NCI-H1092 (cell line): ENCODE measurements at regions not wholly inside any gene's neighbourhood (a gene's known extent, or its start where the extent isn't known, plus 50 kb on each side); places are given as distances from the start of the nearest gene placed in this dataset.

Experiments used
- DNase-seq: peaks from one replicate; lab custom pipeline; 2025; lab: John Stamatoyannopoulos, UW

DNA sequence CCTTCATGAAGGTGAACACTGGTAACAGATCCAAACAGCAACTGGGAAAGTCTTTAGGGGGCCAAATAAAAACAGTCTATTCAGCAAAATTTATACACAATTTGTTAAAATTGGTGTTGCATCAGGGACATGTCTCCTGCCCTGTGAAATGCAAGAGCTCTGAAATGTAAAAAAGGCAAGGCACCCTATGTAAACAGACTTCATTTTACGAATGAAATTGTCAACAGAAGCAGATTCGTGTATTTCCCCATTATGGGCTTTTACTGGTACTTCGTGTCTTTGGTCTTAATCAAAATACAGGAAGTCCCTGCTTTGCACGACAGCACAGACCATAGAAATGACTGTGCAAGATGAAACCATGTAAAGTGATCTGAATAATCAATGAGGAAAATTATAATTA, 127.3 kb upstream of the THBS1 start:
- no peak for DNase-seq

DNA sequence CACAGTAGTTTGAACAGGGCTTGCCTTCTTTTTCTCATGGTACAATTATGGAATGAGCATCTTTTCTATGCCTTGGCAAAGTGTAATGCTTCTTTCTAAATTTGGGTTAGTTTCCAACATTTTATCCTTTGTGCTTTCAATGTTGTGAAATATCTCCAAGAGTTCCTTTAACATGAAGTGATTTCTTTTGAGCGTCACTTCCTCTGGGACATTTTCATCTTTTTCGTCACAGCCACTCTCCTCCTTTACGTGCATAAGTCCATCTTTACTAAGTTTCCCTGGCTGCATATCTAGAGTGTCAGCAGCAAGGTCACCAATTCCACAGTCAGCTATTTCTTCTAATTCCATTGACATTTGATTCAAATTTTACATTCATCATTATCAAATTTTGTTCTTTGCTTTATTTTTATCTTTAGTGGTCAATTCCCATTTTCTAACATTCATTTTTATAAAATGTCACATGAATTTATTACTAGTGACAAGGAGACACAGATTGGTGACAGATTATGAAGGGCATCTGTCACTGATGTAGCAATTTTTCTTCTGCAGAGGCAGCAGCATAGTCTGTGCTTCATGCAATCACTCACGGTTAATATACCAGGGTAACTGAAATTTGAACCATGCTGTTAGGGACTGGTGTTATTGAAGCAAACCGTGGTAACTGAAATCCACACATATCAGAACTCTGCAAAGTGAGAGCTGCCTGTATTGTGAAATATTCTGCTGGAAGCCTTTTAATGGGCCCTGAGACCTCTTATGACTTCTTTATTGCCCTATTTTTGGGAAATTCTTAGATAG, 126.5 kb upstream of the THBS1 start:
- no peak for DNase-seq

DNA sequence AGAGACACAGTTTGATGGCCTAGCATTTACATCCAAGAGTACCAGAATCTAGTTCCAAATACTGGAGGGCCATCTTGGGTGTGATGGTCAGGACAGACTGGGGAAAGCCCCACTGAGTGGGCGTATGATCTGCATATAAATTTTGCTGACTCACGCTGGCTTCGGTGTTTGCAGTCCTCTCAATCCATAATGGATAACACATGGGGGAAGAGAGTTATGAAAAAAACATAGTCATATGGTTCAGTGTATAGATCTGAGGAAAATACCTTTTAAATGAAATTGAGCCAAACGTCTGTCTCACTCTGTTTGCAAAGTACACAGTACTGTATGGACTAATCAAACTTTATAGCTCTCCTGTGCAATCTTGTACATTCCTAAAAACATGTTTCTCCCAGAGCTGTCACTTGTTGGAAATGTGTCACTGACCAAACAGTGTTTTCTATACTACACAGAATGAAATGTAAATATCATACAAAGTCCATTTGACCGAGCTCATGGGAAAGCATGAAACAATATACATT, 125.3 kb upstream of the THBS1 start:
- DNase-seq: no peak

DNA sequence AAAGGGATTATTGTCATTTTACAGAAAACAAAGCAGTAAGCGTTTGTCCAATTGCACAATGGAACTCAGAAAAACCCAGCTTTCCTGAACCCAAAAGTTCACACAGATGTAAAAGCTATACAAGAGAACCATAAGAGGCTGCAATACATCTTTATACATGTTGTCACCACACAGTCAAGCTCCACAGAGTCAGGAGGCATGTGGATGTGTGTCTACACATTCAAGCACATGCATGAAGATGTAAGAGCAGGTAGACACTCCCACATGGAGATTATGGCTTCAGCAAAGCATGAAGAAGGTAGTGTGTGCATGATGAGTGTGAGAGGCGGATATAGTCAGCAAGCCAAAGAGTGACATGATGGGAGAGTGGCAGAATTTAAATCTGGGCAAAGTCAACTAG, 124.7 kb upstream of the THBS1 start:
- DNase-seq: no peak

DNA sequence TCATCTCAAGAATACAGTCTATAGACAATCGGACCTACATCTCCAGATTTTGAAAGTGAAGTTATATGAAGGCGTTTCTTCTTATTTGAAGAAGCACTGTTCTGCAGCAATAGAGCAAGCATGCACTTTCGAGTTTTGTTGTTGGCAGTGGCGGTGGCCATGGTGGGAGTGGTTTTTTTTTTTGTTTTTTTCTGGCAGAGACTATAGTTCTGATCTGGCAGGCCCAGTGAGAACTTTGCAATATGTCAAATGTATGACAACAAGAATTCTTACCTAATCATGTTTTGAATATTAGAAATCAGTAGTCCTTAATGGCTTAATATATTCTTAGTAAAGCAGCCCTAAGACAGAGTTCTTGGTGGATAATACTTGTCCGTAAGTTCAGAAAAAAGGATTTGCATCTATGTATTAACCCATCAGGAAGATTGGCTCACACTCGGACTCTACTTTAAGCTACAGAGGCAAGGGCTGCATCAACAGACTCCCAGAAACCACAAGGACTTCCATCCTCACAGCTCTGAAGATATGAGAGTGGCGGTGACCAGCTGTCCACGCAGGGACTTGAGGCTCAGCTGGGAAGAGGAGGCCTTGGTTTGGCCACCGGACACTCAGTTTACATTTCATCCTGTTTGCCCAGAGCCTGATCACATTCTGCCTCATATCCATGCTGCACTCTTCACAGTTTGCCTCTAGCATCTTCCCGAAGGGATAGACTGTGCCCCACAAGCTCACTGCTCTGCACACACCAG, 124.1 kb upstream of the THBS1 start:
- no peak for DNase-seq

DNA sequence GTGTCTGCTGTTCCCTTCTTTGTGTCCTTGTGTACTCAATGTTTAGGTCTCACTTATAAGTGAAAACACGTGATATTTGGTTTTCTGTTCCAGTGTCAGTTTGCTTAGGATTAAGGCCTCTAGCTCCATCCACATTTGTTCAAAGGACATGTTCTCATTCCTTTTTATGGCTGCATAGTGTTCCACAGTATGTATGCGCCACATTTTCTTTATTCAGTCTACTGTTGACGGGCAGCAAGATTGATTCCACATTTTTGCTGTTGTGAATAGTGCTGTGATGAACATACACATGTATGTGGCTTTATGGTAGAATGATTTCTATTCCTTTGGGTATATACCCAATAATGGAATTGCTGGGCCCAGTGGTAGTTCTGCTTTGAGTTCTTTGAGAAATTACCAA, 122.7 kb upstream of the THBS1 start:
- no peak for DNase-seq

DNA sequence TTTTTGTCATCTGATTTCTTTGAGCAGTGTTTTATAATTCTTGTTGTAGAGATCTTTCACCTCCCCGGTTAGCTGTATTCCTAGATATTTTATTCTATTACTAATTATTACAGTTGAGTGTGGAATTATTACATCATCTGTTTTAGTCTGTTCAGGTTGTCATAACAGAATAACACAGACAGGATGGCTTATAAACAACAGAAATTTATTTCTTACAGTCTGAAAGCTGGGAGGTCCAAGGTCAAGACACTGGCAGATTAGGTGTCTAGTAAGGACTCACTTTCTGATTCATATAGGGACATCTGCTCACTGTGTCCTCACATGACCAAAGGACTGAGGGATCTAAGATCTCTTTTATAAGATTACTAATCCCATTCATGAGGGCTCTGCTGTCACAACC, 121.3 kb upstream of the THBS1 start:
- no peak for DNase-seq

DNA sequence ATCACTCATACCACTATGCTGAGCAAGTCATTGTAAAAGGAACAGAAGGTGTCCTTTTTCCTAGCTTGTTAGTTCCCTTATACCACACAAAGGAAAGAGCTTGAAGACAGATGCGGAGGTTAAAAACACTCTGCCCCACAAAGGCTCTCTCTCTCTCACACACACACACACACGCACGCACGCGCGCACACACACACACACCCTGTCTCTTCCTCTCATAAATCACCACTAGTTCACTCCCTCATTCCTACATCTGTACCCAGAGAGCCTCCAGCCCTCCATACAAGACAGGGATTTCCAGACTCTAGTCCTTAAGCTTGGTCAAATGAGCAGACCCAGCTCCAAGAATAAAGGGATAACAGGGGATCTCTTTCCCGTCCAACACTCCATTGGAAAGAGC, 120.1 kb upstream of the THBS1 start:
- DNase-seq: no peak

DNA sequence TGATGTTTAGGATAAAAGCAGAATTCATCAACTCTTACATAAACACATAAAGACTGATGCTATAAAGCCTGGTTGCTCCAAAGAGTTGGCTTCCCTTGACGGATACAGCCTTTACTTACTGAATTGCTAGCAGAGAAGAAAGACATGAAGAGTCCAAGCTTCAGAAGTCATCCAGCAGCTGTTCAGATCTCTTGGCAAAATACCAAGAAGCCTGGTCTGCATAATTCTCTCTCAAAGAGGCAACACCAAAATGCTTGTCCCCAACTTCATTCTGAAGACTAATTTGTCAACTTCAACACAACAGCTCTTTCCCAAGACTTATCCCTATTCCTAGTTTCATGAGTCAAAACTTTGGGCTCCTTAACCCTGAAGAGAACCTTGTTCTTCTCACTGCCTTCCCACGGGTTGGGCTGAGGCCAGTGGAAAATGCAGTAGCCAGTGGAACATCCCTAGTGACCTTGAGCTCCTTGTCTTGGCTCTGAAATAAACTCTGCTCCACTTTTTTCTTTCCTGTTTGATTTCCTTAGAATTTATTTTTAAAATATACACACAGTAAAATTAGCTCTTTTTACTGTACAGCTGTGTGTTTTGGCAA, 119.2 kb upstream of the THBS1 start:
- DNase-seq: no peak

DNA sequence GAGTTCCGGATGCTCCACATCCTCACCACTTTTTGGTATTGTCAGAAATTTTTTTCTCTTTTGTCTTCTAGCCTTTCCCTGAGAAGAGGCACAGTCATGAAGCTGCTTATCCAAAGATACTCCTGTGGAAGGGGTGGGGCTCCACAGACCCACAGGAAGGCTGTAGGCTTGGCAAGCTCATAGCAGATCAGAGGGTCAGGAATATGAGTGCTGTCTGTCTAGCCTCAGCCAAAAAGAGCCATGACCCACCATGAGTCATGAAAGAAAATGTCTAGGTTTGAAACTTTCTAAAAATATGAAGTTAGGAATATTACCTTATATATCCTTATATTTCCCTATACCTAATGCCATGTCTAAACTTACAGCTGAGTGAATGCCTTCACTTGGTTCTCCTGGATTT, 118.2 kb upstream of the THBS1 start:
- DNase-seq: no peak

DNA sequence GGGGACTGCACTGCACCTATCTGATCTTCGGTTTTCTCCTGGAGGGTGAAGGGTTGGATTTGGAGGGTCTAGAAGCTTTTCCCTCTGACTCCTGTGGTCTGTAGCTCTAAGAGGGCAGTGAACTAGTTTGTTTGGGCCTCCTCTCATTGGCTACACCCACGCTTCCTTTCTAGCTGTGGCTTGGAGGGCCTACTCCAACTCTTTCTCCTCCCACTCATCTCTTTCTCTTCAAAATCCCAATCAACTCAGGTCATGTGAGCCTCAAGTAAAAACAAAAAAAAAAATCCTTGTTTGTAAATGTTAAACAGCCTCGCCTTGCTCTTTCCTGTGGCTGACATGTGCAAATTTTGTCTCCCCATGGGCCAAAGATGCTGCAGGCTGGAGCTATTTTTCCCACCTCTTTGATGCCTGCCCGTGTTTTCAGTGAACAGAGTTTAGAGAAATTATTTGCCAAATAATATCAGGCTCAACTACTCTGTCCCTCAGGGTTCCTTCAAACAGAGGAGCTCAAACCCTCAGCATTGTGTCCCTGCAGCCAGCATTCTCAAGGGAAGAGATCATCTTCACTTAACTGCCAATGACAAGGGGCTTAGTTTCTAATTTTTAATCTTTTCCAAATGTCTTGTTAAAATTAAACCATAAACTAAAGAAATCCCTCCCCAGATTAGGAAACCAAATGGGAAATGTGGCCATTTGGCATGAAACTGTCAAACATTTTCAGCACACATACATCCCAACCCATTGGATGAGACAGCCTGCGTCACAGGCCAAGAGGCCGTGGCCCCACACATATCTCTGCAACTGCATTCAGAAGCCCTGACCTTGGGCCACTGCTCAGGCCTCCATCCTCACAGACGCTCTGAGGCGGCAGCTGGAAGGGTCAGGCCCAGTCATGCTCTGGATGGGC, 114.8 kb upstream of the THBS1 start:
- DNase-seq: no peak

DNA sequence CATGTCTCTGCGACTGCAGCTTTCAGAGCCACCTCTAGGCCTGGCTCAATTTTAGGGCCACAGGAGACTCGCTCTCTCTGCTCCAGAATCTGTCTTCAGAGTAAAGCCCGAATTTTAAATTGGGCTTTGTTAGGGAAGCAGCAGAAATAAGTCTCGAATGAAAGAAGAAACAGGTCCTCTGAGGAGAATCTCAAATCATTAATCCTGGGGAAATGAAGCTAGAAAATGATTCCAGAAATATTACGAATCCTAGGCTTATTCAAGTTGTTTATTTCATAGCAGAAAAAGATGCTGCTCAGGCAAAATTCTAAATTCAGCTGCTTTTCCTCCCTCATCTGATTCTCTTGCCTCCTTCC, 114.2 kb upstream of the THBS1 start:
- no peak for DNase-seq

DNA sequence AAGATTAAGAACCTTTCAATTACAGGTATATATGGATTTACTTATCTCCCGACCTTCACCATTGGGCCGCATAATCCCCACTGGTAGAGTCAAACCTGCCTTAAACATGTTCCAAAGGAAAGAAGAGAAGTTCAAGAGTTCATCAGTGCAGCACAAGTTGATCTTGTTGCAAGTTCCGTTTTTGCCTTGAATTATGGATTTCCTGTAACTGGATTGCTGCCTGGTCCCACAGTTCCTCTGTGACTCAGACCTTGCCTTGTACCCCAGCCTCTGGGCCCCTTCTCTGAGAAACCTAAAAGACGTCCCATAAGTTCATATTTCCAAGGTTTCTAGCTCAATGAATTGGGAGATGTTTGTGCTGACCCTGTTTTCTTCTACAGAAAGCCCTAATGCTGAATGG, 112.5 kb upstream of the THBS1 start:
- no peak for DNase-seq

DNA sequence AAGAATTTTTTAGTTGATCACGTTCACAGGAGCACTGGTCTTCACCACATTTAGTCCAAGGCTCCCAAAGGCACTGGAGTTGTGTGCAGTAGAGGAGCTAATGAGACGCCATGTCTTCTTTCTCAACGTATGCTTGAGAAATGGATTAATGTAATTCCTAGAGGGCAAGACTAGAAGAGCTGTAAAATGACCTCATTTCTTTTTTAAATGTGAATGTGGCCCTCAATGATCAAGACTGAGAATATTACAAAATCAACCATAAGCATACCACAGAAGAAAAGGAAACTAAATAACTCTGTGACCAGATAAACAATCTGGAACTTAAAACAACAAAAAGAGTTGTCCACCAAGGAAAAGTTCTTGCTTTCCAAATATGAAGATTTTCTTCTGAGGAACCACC, 112.1 kb upstream of the THBS1 start:
- DNase-seq: no peak

DNA sequence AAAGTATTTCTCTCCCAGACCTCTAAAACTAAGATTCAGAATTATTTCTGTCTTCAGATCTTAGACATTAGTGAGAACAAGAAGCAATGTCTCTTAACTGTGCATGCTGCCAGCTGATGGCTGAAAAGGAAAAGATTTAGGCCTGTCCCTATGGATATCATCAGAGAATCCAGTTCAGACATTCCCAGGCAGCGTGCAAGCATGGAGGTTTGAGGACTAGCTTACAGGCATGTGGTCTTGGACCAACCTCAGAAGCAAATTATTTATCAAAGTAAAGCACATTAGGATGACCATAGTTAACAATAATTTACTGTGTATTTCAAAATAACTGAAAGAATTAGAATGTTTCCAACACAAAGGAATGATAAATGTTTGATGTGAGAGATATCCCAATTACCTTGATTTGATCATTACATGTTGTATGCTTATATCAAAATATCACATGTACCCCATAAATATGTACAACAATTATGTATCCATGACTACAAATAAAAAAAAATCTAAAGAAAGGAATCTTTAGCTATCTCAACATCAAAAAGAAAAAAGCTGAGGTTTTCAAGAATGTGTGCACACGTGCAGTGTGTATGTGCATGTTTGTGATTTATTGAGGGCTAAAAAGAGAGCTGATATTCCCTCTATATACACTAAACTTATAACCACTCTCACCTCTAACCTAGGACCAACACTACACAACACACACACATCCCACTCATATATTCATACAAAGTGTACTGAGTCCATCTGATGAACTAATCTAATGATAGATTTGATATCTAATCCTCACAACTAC, 108.9 kb upstream of the THBS1 start:
- no peak for DNase-seq

DNA sequence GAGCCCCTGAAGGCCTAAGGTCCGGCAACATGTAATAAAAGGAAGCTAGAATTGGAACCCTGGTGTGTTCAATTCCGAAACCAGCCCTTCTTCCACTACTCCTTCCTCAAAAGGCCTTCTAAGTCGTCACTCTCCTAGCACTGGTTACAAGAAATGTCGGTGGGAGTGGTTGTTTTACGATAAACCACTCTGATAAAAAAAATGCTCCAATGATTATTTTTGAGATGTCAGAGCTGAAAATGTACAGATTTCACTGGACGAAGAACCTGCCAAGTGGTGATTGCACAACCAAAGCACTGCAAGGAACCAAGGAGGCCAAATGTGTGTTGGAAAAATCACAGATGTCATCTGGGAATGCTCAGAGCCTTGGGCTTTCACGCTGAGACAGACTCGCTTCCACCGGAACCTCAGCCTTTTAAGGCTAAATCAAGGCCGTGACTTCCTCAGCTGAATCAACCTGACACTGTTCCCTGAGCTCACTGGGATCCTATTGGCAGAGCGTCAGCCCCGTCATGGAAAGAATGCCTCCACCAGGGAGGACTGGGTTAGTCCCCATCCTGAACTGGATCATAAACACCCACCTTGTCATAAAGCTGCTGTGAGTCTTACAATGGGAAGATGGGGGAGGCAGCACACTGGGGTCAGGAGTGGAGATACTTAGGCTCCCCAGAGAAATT, 108.1 kb upstream of the THBS1 start:
- DNase-seq: no peak

DNA sequence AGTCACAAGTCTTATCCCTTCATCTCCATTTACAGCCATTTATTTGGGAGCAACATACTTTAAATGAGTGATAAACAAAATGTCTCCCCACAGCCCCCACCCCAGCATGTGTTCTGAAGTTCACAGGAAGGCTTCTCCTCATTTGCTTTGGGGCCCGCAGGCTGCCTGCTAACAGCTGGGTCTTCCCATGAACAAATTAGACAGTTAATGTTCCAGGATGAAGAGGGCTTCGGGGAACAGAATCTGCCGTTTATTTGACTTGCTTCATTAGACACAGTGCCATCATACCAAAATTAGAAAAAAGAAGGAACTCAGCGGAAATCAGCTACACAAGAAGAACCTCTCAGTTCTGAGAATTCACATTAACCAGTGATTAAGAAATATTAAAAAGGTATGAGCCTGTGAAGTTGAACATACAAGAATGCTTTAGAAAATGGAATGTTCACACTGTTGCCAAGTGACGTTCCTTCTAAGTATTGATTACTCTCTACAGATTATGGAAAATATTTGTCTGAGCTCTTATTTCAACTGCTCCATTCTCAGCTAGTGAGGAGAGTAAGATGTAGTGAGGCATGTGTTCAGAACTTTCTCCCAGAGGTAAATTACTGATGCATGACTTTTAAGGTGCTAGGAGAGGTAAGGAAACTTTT, 107.5 kb upstream of the THBS1 start:
- no peak for DNase-seq

DNA sequence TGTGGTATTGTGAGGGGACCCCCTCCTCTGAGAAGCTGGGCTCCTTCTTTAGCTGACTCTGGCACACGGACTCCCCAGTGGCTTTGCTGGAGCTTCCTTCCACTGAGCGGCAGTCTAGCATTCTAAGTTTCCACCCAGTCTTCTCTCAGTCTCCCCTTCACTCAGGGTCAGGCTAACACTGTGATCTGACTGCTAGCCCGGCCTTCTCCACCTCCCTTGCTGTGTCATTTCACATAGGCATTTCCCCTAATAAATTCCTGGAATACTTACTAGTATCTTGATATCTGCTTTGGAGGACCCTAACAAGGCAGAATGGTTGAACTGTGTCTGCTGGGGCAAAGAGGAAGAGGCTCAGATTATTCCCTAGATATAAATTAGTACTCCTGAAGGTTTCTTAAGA, 106.2 kb upstream of the THBS1 start:
- DNase-seq: no peak

DNA sequence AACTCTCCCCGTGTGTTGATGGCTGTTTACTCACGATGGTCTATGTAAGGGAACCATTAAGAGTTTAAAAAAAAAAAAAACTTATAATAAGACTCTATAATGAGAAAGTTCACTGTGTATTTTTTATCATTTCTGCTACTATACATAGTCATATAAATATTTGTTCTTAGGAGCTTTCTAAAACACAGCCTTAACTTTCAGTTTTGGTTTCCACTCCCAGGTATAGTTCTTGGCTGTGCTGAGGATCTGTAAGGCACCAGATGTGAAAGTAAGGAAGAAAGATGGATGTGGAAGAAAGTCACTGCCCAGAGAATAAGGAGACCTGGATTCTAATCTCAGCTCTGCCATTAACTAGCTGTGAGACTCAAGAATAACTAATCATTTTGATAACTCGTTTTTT, 101.9 kb upstream of the THBS1 start:
- no peak for DNase-seq

DNA sequence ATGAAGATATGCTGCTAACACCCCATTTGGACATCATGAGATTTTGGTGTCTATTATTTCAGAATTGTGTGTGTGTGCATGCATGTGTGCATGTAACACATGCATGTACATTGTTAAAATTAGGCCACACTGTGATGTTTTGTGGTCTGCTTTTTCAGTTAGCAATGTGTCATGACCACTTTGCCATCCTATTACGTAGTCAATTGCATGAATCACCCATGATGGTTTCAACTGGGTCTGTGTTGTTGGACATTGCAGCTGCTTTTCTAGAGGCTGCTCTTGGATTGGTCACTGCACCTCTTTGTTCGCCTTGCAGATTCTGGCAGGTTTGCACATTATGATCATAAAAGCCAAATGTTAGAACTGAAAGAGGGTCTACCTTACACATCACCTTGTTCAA, 101.0 kb upstream of the THBS1 start:
- DNase-seq: no peak
